ENCODE measurements at regions not wholly inside any gene's neighbourhood (a gene's known extent, or its start where the extent isn't known, plus 50 kb on each side); places are given as distances from the start of the nearest gene placed in this dataset.

DNA sequence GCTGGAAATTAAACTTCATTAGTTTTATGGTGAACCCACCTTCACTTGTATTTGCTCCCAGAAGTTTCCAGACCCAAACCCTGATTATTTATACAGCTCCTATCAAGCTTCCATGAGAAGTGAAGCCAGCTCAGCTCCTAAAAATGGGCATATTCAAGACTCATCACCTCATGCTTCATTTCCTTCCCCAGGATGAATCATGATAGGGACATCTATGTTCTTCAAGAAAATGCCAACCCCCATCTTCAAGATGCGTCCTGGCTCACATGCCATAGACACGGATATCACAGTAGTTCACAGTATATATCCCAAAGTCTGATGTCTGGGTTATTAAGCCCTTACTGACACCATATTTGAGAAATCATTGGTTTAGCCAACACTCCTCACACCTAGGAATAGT lies 217.6 kb downstream of the NPR3 start:
- TF ChIP-seq, protein P1, sequence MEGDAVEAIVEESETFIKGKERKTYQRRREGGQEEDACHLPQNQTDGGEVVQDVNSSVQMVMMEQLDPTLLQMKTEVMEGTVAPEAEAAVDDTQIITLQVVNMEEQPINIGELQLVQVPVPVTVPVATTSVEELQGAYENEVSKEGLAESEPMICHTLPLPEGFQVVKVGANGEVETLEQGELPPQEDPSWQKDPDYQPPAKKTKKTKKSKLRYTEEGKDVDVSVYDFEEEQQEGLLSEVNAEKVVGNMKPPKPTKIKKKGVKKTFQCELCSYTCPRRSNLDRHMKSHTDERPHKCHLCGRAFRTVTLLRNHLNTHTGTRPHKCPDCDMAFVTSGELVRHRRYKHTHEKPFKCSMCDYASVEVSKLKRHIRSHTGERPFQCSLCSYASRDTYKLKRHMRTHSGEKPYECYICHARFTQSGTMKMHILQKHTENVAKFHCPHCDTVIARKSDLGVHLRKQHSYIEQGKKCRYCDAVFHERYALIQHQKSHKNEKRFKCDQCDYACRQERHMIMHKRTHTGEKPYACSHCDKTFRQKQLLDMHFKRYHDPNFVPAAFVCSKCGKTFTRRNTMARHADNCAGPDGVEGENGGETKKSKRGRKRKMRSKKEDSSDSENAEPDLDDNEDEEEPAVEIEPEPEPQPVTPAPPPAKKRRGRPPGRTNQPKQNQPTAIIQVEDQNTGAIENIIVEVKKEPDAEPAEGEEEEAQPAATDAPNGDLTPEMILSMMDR (IDR thresholded peaks at IDR 0.05; ENCODE audit: extremely low read depth in 1 of 2, insufficient read depth in 1 of 2, low read depth in 1 of 2, low read length in 2 of 2): no peak
- TF ChIP-seq GATA2 (IDR thresholded peaks at IDR 0.05; ENCODE audit: insufficient read depth, insufficient read length, low read depth, low read length) (no peak), POLR2A (IDR thresholded peaks at IDR 0.05; ENCODE audit: low read depth, low read length) (no peak)

Data from endothelial cell of umbilical vein (primary cell).